Activated B cell treated with CpG ODN at 0.5 μM for 24 hours (primary cell): ENCODE measurements at regions not wholly inside any gene's neighbourhood (a gene's known extent, or its start where the extent isn't known, plus 50 kb on each side); places are given as distances from the start of the nearest gene placed in this dataset.

Experiments
- ATAC-seq: fragments of 200-7000 bp; cut with Tn5 transposase; one replicate; pipeline ENCODE4 v1.10.0; 2021; ENCODE audit warnings: low read depth, mild to moderate bottlenecking, moderate library complexity
- CTCF ChIA-PET: fragments of 350-600 bp; sonication (Branson Sonifier 250); formaldehyde crosslinking; loops from one replicate; lab custom pipeline; 2021; ENCODE audit warnings: antibody characterized with exemption; lab: Charles Lee
- POLR2A ChIA-PET: fragments of 350-600 bp; sonication (Branson Sonifier 250); formaldehyde crosslinking; loops from one replicate; lab custom pipeline; 2021; ENCODE audit warnings: antibody characterized with exemption; lab: Charles Lee
- DNase-seq: peaks from one replicate; pipeline ENCODE4 v3.0.0; 2022
- H3K27ac Mint-ChIP-seq: one replicate; pipeline ENCODE4 v1.8.0; 2020; ENCODE audit warnings: mixed read lengths
- H3K27me3 Mint-ChIP-seq: one replicate; pipeline ENCODE4 v1.8.0; 2021; ENCODE audit warnings: mixed read lengths
- H3K36me3 Mint-ChIP-seq: one replicate; pipeline ENCODE4 v1.8.0; 2021; ENCODE audit warnings: low read depth, mixed read lengths
- H3K4me1 Mint-ChIP-seq: one replicate; pipeline ENCODE4 v1.8.0; 2021; ENCODE audit warnings: mixed read lengths
- H3K4me3 Mint-ChIP-seq: one replicate; pipeline ENCODE4 v1.8.0; 2020; ENCODE audit warnings: mild to moderate bottlenecking, mixed read lengths
- H3K9me3 Mint-ChIP-seq: one replicate; pipeline ENCODE4 v1.8.0; 2020; ENCODE audit warnings: mixed read lengths
- CTCF ChIP-seq: fragments of 200-600 bp; IDR thresholded peaks from one replicate; pipeline ENCODE4 v1.8.0; 2022; ENCODE audit warnings: antibody characterized with exemption, mild to moderate bottlenecking
- intact Hi-C: fragments of 100-400 bp; cut with micrococcal nuclease; formaldehyde crosslinking; loops from one replicate; pipeline ENCODE4 v1.15.1; 2024

- POLR2A ChIA-PET: no interaction called here
- Mint-ChIP-seq H3K27me3 (peaks cover 5% of the 10 kb centered on the region), H3K36me3 (no peaks in the 10 kb centered on the region), H3K27ac (no peak overlapping the region), H3K4me1 (no peaks in the 10 kb centered on the region), H3K9me3 (peaks cover 2% of the 10 kb centered on the region), H3K4me3 (no peak overlapping the region)
- ATAC-seq: no peak
- no peak for TF ChIP-seq CTCF
- no peak for DNase-seq
- intact Hi-C loops: no loop called here
- CTCF ChIA-PET: no interaction called here
Measured at GRCh38 chr18:22695674-22696073, 237.5 kb upstream of the RBBP8 start.

GRCh38 chr18:22697561-22697960, 235.6 kb upstream of the RBBP8 start:
- Mint-ChIP-seq H3K27ac (no peak overlapping the region), H3K36me3 (no peaks in the 10 kb centered on the region), H3K9me3 (peaks cover 2% of the 10 kb centered on the region), H3K4me1 (no peaks in the 10 kb centered on the region), H3K27me3 (peaks cover 5% of the 10 kb centered on the region), H3K4me3 (no peak overlapping the region)
- intact Hi-C loops: no loop called here
- ChIA-PET POLR2A (no interaction called here), CTCF (no interaction called here)
- ATAC-seq (no peak), DNase-seq (no peak)
- TF ChIP-seq CTCF: no peak

GRCh38 chr18:22698711-22699110, 234.4 kb upstream of the RBBP8 start:
- CTCF ChIA-PET: no interaction called here

GRCh38 chr18:22699629-22700028, 233.5 kb upstream of the RBBP8 start:
- ATAC-seq (no peak), DNase-seq (no peak)
- no peak for TF ChIP-seq CTCF
- ChIA-PET CTCF (no interaction called here), POLR2A (no interaction called here)
- no peaks in the 10 kb centered on the region for H3K4me1 Mint-ChIP-seq
- H3K27ac Mint-ChIP-seq: no peak overlapping the region
- H3K27me3 Mint-ChIP-seq: peaks cover 6% of the 10 kb centered on the region
- peaks cover 2% of the 10 kb centered on the region for H3K9me3 Mint-ChIP-seq
- H3K4me3 Mint-ChIP-seq: no peak overlapping the region
- H3K36me3 Mint-ChIP-seq: no peaks in the 10 kb centered on the region
- intact Hi-C loops: loop anchor here (5.0 to 10.0 kb wide), 3 partner anchors 705 to 1212 kb away; no protein-coding TSS in a partner anchor

More at GRCh38 chr18:22698711-22699110, 234.4 kb upstream of the RBBP8 start:
- Mint-ChIP-seq H3K4me1 (no peaks in the 10 kb centered on the region), H3K9me3 (peaks cover 2% of the 10 kb centered on the region), H3K27ac (no peak overlapping the region), H3K4me3 (no peak overlapping the region), H3K27me3 (peaks cover 6% of the 10 kb centered on the region), H3K36me3 (no peaks in the 10 kb centered on the region)
- DNase-seq: no peak
- no peak for ATAC-seq
- intact Hi-C loops: no loop called here
- no peak for TF ChIP-seq CTCF
- POLR2A ChIA-PET: no interaction called here

GRCh38 chr18:22700920-22701319, 232.2 kb upstream of the RBBP8 start:
- ChIA-PET POLR2A (interaction anchor here (0.6 kb wide), 1 partner anchor 953 kb away, joined by 6 read pairs; no protein-coding TSS in a partner anchor), CTCF (no interaction called here)
- H3K27me3 Mint-ChIP-seq: peaks cover 6% of the 10 kb centered on the region
- intact Hi-C loops: loop anchor here (5.0 to 10.0 kb wide), 3 partner anchors 706 to 1214 kb away; no protein-coding TSS in a partner anchor
- no peak for DNase-seq
- H3K27ac Mint-ChIP-seq: no peak overlapping the region
- no peaks in the 10 kb centered on the region for H3K4me1 Mint-ChIP-seq
- H3K9me3 Mint-ChIP-seq: peaks cover 2% of the 10 kb centered on the region
- no peaks in the 10 kb centered on the region for H3K36me3 Mint-ChIP-seq
- no peak for ATAC-seq
- no peak for TF ChIP-seq CTCF
- H3K4me3 Mint-ChIP-seq: no peak overlapping the region
